ENCODE measurements at regions not wholly inside any gene's neighbourhood (a gene's known extent, or its start where the extent isn't known, plus 50 kb on each side); places are given as distances from the start of the nearest gene placed in this dataset.

GRCh38 chr11:70630816-70631623 is 232.7 kb downstream of the CTTN start:
- no peak for DNase-seq (ENCODE audit: low read depth in 2 of 2)
- TF ChIP-seq CTCF (IDR thresholded peaks at IDR 0.05; ENCODE audit: low read depth, low read length) = no peak
- no peak overlapping the region for H3K4me3 ChIP-seq (replicated peaks in 1 of 2; ENCODE audit: low read depth in 2 of 2, low read length in 2 of 2)

- no peak for DNase-seq (ENCODE audit: low read depth in 2 of 2)
- H3K4me3 ChIP-seq (replicated peaks in 1 of 2; ENCODE audit: low read depth in 2 of 2, low read length in 2 of 2) = no peak overlapping the region
Observed at GRCh38 chr11:70631624-70632047, 233.3 kb downstream of the CTTN start.

GRCh38 chr11:70633610-70634009 is 235.3 kb downstream of the CTTN start:
- no peak overlapping the region for H3K4me3 ChIP-seq (replicated peaks in 1 of 2; ENCODE audit: low read depth in 2 of 2, low read length in 2 of 2)
- TF ChIP-seq CTCF (IDR thresholded peaks at IDR 0.05; ENCODE audit: low read depth, low read length) = no peak
- DNase-seq (ENCODE audit: low read depth in 2 of 2) = no peak

More at GRCh38 chr11:70631624-70632047, 233.3 kb downstream of the CTTN start:
- TF ChIP-seq CTCF (IDR thresholded peaks at IDR 0.05; ENCODE audit: low read depth, low read length) = no peak

- H3K4me3 ChIP-seq (replicated peaks in 1 of 2; ENCODE audit: low read depth in 2 of 2, low read length in 2 of 2) = no peak overlapping the region
- no peak for DNase-seq (ENCODE audit: low read depth in 2 of 2)
Observed at GRCh38 chr11:70636659-70637058, 238.3 kb downstream of the CTTN start.

GRCh38 chr11:70637186-70637800 is 239.0 kb downstream of the CTTN start:
- TF ChIP-seq CTCF (IDR thresholded peaks at IDR 0.05; ENCODE audit: low read depth, low read length) = no peak
- DNase-seq (ENCODE audit: low read depth in 2 of 2) = no peak

More at GRCh38 chr11:70636659-70637058, 238.3 kb downstream of the CTTN start:
- TF ChIP-seq CTCF (IDR thresholded peaks at IDR 0.05; ENCODE audit: low read depth, low read length) = no peak

GRCh38 chr11:70637949-70638583 is 239.7 kb downstream of the CTTN start:
- DNase-seq (ENCODE audit: low read depth in 2 of 2) = no peak
- H3K4me3 ChIP-seq (replicated peaks in 1 of 2; ENCODE audit: low read depth in 2 of 2, low read length in 2 of 2) = no peak overlapping the region
- no peak for TF ChIP-seq CTCF (IDR thresholded peaks at IDR 0.05; ENCODE audit: low read depth, low read length)

More at GRCh38 chr11:70637186-70637800, 239.0 kb downstream of the CTTN start:
- no peak overlapping the region for H3K4me3 ChIP-seq (replicated peaks in 1 of 2; ENCODE audit: low read depth in 2 of 2, low read length in 2 of 2)

Data from cardiac fibroblast (primary cell).